ENCODE measurements at regions not wholly inside any gene's neighbourhood (a gene's known extent, or its start where the extent isn't known, plus 50 kb on each side); places are given as distances from the start of the nearest gene placed in this dataset.
"Not testable (repeated sequence)": the region's sequence is repeated elsewhere in the genome, so short reads cannot be mapped to it uniquely, and the experiment has no call there.

DNA sequence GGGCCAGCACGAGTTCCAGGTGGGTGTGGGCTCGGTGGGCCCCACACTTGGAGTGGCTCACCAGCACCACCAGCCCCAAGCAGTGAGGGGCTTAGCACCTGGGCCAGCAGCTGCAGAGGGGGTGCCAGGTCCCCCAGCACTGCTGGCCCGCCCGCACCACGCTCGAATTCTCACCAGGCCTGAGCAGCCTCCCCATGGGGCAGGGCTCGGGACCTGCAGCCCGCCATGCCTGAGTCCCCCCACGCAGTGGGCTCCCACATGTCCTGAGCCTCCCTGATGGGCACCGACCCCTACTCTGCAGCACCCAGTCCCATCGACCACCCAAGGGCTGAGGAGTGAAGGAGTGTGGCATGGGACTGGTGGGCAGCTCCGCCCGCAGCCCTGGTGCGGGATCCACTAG lies 593.4 kb downstream of the GABRG1 start:
- H3K4me3 ChIP-seq (ENCODE audit: low read length) = no peak overlapping the region
- H3K27ac ChIP-seq (ENCODE audit: low read depth, low read length) = no peak overlapping the region
- H3K27me3 ChIP-seq (ENCODE audit: control insufficient read depth, insufficient read depth, low read length) = no peaks in the 10 kb centered on the region
- no peak overlapping the region for H3K9ac ChIP-seq (ENCODE audit: low read length)
- no peaks in the 10 kb centered on the region for H3K4me1 ChIP-seq (ENCODE audit: control insufficient read depth, insufficient read depth, low read length)
- no peaks in the 10 kb centered on the region for H3K36me3 ChIP-seq (ENCODE audit: control insufficient read depth, insufficient read depth, low read length)

DNA sequence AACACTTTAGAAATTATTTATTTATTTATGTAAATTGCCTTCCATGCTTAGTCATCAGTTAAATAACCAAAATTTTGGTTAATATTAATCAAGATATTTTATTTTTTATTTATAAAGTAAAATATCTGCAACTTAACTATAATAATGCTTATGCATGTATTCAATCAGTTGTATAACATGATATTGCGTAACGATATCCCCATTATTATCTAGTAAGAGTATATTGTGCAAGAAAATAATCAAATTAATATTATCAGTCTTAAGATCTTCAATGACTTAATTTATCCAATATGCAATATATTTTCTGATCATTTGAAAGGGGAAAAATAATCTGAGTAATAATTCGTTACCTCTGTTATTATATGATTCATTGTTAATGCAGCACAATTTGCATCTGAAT lies 596.7 kb downstream of the GABRG1 start:
- Histone ChIP-seq H3K9ac (ENCODE audit: low read length) (no peak overlapping the region), H3K4me1 (ENCODE audit: control insufficient read depth, insufficient read depth, low read length) (no peaks in the 10 kb centered on the region)

DNA sequence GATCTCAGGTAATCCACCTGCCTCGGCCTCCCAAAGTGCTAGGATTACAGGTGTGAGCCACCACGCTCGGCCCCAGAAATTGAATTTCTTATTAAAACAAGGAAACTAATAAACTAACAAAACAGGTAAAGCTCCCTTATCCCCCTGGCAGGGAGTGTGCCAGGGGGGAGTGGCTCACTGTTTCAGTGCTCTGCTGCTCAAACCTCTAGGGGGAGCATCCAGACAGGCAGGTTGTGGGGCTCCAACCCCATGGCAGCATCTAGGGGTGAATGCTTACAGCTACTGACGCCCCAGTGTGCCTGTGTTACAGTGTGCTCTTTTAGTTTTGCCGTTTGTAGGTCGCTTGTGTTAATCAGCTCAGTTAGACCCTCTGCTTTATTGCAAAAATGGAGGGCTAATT lies 605.0 kb downstream of the GABRG1 start:
- Histone ChIP-seq H3K27ac (ENCODE audit: low read depth, low read length) (no peak overlapping the region), H3K36me3 (ENCODE audit: control insufficient read depth, insufficient read depth, low read length) (no peaks in the 10 kb centered on the region), H3K9ac (ENCODE audit: low read length) (no peak overlapping the region), H3K27me3 (ENCODE audit: control insufficient read depth, insufficient read depth, low read length) (no peaks in the 10 kb centered on the region), H3K4me3 (ENCODE audit: low read length) (no peak overlapping the region), H3K4me1 (ENCODE audit: control insufficient read depth, insufficient read depth, low read length) (no peaks in the 10 kb centered on the region)

More for the DNA sequence above, 596.7 kb downstream of the GABRG1 start:
- no peak overlapping the region for H3K27ac ChIP-seq (ENCODE audit: low read depth, low read length)
- H3K36me3 ChIP-seq (ENCODE audit: control insufficient read depth, insufficient read depth, low read length) = no peaks in the 10 kb centered on the region
- no peaks in the 10 kb centered on the region for H3K27me3 ChIP-seq (ENCODE audit: control insufficient read depth, insufficient read depth, low read length)
- H3K4me3 ChIP-seq (ENCODE audit: low read length) = no peak overlapping the region

DNA sequence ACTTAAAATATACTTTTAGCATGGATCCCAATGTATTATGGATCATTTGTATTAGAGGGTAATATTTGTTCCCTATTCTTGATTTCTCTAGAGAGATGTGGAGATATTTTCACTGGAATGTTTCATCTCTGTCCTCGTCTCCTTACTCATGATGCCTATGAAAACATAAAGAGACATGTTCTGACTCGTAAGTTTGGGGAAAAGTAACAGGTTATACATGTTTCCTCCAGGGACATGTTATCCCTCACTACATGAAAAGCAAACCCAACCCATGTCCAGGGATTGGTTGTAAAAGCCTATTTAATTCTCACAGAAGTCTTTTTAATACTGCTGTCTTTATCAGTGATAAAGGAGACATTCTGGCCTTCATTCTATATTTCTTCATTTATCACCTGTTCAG lies 621.4 kb downstream of the GABRG1 start:
- Histone ChIP-seq H3K4me1 (ENCODE audit: control insufficient read depth, insufficient read depth, low read length) (no peaks in the 10 kb centered on the region), H3K27me3 (ENCODE audit: control insufficient read depth, insufficient read depth, low read length) (no peaks in the 10 kb centered on the region), H3K9ac (ENCODE audit: low read length) (no peak overlapping the region), H3K4me3 (ENCODE audit: low read length) (no peak overlapping the region), H3K27ac (ENCODE audit: low read depth, low read length) (no peak overlapping the region), H3K36me3 (ENCODE audit: control insufficient read depth, insufficient read depth, low read length) (no peaks in the 10 kb centered on the region)

DNA sequence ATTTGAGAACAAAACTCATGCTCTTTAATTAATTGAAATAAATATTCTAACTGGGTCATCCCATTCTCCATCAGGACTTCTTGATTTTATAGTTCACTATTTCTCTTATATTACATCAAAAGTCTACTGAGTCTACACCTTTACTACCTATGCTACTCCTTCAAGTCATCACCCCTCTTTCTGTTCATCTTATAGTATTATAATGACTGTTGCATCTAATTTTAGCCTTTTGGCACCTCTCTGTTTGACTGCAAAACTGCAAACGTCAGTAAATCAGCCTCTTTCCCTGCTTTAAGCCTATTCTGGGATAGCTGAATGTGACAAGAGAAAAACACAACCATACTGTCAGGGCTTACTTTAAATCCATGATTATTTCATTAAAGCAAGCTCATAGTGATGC lies 639.1 kb downstream of the GABRG1 start:
- Histone ChIP-seq H3K27ac (ENCODE audit: low read depth, low read length) (no peak overlapping the region), H3K4me3 (ENCODE audit: low read length) (no peak overlapping the region), H3K36me3 (ENCODE audit: control insufficient read depth, insufficient read depth, low read length) (no peaks in the 10 kb centered on the region), H3K9ac (ENCODE audit: low read length) (no peak overlapping the region), H3K27me3 (ENCODE audit: control insufficient read depth, insufficient read depth, low read length) (no peaks in the 10 kb centered on the region), H3K4me1 (ENCODE audit: control insufficient read depth, insufficient read depth, low read length) (no peaks in the 10 kb centered on the region)

DNA sequence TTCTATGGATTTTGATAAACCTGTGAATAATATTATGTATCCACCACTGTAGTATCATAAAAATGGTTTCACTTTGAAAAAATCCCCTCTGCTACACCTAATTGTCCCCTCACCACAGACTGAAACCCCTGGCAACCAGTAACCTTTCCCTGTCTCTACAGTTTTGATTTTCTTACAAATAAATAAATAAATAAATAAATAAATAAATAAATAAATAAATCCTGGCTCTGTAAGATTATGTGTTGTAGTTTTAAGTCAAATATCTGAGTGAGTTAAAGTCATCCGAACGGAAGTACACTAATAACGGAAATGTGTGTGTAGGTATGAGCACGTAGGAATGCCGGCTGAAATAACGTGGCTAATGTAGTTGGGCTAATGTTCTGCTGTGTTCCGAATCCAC lies 641.5 kb downstream of the GABRG1 start:
- Histone ChIP-seq H3K4me3 (ENCODE audit: low read length) (no peak overlapping the region), H3K27me3 (ENCODE audit: control insufficient read depth, insufficient read depth, low read length) (no peaks in the 10 kb centered on the region), H3K36me3 (ENCODE audit: control insufficient read depth, insufficient read depth, low read length) (no peaks in the 10 kb centered on the region), H3K9ac (ENCODE audit: low read length) (no peak overlapping the region), H3K4me1 (ENCODE audit: control insufficient read depth, insufficient read depth, low read length) (no peaks in the 10 kb centered on the region), H3K27ac (ENCODE audit: low read depth, low read length) (no peak overlapping the region)

DNA sequence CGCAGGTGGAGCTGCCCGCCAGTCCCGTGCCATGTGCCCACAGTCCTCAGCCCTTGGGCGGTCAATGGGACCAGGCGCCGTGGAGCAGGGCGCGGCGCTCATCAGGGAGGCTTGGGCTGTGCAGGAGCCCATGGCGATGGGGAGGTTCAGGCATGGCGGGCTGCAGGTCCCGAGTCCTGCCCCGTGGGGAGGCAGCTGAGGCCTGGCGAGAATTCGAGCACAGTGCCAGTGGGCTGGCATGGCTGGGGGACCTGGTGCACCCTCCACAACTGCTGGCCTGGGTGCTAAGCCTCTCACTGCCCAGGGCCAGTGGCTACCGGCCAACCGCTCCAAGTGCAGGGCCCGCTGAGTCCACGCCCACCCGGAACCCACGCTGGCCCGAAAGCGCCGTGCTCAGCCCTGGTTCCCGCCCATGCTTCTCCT lies 646.5 kb downstream of the GABRG1 start:
- no peak overlapping the region for H3K9ac ChIP-seq (ENCODE audit: low read length)
- H3K27ac ChIP-seq (ENCODE audit: low read depth, low read length) = no peak overlapping the region
- H3K27me3 ChIP-seq (ENCODE audit: control insufficient read depth, insufficient read depth, low read length) = no peaks in the 10 kb centered on the region
- no peak overlapping the region for H3K4me3 ChIP-seq (ENCODE audit: low read length)
- no peaks in the 10 kb centered on the region for H3K4me1 ChIP-seq (ENCODE audit: control insufficient read depth, insufficient read depth, low read length)
- no peaks in the 10 kb centered on the region for H3K36me3 ChIP-seq (ENCODE audit: control insufficient read depth, insufficient read depth, low read length)

DNA sequence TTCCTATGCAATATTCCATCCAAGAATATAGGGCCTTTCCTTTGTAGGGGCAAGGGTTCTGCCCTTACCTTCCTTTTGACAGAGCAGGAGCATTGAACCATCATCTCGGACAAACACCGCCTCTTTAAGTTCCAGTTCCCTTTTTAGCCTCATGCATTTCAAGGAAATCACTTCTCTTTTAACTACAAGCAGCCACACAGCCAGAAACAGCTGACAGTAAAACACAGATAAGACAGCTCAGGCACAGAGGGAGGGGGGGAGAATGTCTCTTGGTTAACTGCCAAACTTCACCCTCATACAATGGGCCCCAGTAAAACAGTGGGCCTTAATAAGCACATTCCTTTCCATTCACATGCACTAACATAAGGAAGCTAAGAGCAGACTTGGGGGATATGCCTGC lies 648.3 kb downstream of the GABRG1 start:
- Histone ChIP-seq H3K36me3 (ENCODE audit: control insufficient read depth, insufficient read depth, low read length) (no peaks in the 10 kb centered on the region), H3K27ac (ENCODE audit: low read depth, low read length) (no peak overlapping the region), H3K4me3 (ENCODE audit: low read length) (no peak overlapping the region), H3K27me3 (ENCODE audit: control insufficient read depth, insufficient read depth, low read length) (no peaks in the 10 kb centered on the region), H3K9ac (ENCODE audit: low read length) (no peak overlapping the region), H3K4me1 (ENCODE audit: control insufficient read depth, insufficient read depth, low read length) (no peaks in the 10 kb centered on the region)

DNA sequence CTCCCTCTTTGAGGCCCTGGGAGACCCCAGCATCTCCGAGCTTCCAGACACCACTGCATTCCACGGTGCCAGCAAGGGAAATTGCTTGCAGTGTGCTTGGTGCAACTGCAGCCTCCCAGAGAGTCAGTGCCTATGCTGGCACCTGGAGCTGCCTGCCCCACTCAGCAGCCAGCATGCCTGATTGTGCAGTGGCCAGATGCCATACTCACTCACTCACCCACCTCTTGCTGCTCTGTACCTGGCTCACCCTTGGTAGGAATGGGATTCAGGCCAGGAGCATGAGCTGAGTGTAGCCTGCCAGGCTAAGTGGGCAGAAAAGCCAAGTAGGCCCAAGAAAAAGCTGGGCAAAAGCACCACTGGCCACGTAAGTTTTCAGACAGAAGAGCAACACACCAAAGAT lies 651.4 kb downstream of the GABRG1 start:
- H3K27me3 ChIP-seq (ENCODE audit: control insufficient read depth, insufficient read depth, low read length) = no peaks in the 10 kb centered on the region
- H3K27ac ChIP-seq (ENCODE audit: low read depth, low read length) = no peak overlapping the region
- no peak overlapping the region for H3K9ac ChIP-seq (ENCODE audit: low read length)
- H3K36me3 ChIP-seq (ENCODE audit: control insufficient read depth, insufficient read depth, low read length) = no peaks in the 10 kb centered on the region
- no peak overlapping the region for H3K4me3 ChIP-seq (ENCODE audit: low read length)
- H3K4me1 ChIP-seq (ENCODE audit: control insufficient read depth, insufficient read depth, low read length) = no peaks in the 10 kb centered on the region

DNA sequence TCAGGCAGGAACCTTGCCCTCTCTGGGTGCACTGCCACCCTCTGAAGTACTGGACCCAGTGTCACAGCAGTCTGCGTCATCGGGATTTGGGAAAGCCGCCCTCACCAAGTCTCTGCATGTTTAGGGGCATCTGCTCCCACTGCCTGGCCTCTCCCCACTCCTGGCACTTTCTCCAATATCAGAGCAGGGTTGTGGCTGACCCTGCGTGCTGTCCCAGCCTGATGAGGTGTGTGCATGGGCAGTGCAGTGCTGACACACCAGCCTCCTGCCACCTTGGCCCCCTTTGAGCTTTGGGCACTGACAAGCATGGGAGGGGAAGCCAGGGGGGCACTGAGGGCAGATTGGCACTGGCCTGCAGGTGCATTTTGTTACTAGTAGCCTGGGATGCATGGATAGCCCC lies 652.5 kb downstream of the GABRG1 start:
- Histone ChIP-seq H3K4me1 (ENCODE audit: control insufficient read depth, insufficient read depth, low read length) (no peaks in the 10 kb centered on the region), H3K4me3 (ENCODE audit: low read length) (no peak overlapping the region), H3K9ac (ENCODE audit: low read length) (no peak overlapping the region), H3K36me3 (ENCODE audit: control insufficient read depth, insufficient read depth, low read length) (no peaks in the 10 kb centered on the region), H3K27me3 (ENCODE audit: control insufficient read depth, insufficient read depth, low read length) (no peaks in the 10 kb centered on the region), H3K27ac (ENCODE audit: low read depth, low read length) (no peak overlapping the region)

DNA sequence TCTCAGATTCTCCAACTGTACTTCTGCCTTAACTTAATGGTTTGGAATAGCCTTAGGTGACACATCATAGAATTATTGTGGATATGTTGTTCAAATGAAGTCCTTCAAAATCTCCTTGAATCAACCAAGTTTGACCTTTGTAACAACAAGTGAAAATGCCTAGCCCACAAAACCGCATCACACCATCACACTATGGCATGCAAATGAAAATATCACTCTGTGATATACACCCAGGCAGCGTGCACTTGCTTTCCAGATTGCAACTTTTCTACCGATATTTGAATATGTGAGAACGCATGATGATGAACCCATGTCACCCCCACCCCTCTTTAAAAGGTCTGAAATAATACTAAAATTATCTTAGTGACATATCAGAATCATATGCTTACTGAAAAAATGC lies 656.7 kb downstream of the GABRG1 start:
- Histone ChIP-seq H3K36me3 (ENCODE audit: control insufficient read depth, insufficient read depth, low read length) (no peaks in the 10 kb centered on the region), H3K27me3 (ENCODE audit: control insufficient read depth, insufficient read depth, low read length) (no peaks in the 10 kb centered on the region), H3K27ac (ENCODE audit: low read depth, low read length) (no peak overlapping the region), H3K9ac (ENCODE audit: low read length) (no peak overlapping the region), H3K4me3 (ENCODE audit: low read length) (no peak overlapping the region), H3K4me1 (ENCODE audit: control insufficient read depth, insufficient read depth, low read length) (no peaks in the 10 kb centered on the region)

DNA sequence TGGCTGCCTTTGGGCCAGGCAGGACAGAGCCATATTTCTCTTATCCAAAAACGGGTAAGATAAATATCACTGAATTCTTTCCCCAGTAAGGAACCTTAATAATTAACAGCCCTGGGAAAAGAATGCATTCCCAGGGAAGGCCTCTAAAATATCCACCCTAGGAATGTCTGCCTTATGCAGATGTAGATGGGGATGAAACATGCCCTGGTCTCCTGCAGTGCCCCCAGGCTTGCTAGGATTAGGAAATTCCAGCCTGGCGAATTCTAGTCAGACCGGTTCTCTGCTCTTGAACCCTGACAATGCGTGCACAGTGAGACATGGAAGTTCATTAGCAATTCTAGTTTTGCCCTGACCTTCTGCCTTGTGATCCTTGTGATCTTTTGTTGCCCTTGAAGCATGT lies 663.7 kb downstream of the GABRG1 start:
- H3K4me1 ChIP-seq (ENCODE audit: control insufficient read depth, insufficient read depth, low read length); H3K27ac ChIP-seq (ENCODE audit: low read depth, low read length); H3K9ac ChIP-seq (ENCODE audit: low read length); H3K27me3 ChIP-seq (ENCODE audit: control insufficient read depth, insufficient read depth, low read length); H3K36me3 ChIP-seq (ENCODE audit: control insufficient read depth, insufficient read depth, low read length); H3K4me3 ChIP-seq (ENCODE audit: low read length): not testable (repeated sequence)

DNA sequence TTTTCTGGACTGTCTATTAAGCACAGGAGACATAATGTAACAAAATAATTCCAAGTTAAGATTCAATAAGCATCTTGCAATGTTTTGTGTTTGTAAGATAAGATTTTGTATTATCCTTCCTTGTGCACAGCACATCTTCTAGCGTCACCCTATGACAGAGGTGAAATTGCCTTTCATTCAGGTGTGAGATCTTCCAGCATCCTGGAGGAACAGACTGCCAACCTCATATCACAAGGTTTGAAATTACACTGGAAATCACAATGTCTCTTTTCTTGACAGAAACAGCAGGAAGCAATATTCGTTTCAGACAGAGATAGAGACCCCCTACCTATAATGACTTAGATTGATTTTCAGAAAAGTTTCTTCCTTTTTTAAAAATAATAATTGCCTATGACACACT lies 668.6 kb downstream of the GABRG1 start:
- Histone ChIP-seq H3K36me3 (ENCODE audit: control insufficient read depth, insufficient read depth, low read length) (no peaks in the 10 kb centered on the region), H3K4me3 (ENCODE audit: low read length) (no peak overlapping the region), H3K27me3 (ENCODE audit: control insufficient read depth, insufficient read depth, low read length) (no peaks in the 10 kb centered on the region), H3K9ac (ENCODE audit: low read length) (no peak overlapping the region), H3K4me1 (ENCODE audit: control insufficient read depth, insufficient read depth, low read length) (no peaks in the 10 kb centered on the region), H3K27ac (ENCODE audit: low read depth, low read length) (no peak overlapping the region)
